ENCODE measurements at regions not wholly inside any gene's neighbourhood (a gene's known extent, or its start where the extent isn't known, plus 50 kb on each side); places are given as distances from the start of the nearest gene placed in this dataset.

- no peaks in the 10 kb centered on the region for H3K36me3 ChIP-seq (ENCODE audit: insufficient read depth, low read length)
- no peaks in the 10 kb centered on the region for H3K4me1 ChIP-seq (ENCODE audit: insufficient read depth, low read length)
- H3K27me3 ChIP-seq (ENCODE audit: insufficient read depth, low read length) = no peaks in the 10 kb centered on the region
- Mint-ChIP-seq H3K4me1 (ENCODE audit: low read depth, unreplicated experiment) (no peaks in the 10 kb centered on the region), H3K4me3 (ENCODE audit: unreplicated experiment) (no peak overlapping the region), H3K9me3 (ENCODE audit: unreplicated experiment) (no peaks in the 10 kb centered on the region), H3K27me3 (ENCODE audit: low read depth, unreplicated experiment) (peaks cover 8% of the 10 kb centered on the region), H3K27ac (ENCODE audit: unreplicated experiment) (no peak overlapping the region), H3K36me3 (ENCODE audit: low read depth, unreplicated experiment) (no peaks in the 10 kb centered on the region)
- FAIRE-seq = no peak
- H3K4me2 ChIP-seq (ENCODE audit: low read length) = no peak overlapping the region
- no peak overlapping the region for H3K4me3 ChIP-seq (ENCODE audit: insufficient read depth, low read depth, low read length)
- H3K79me2 ChIP-seq (ENCODE audit: insufficient read depth, low read length) = no peaks in the 10 kb centered on the region
- DNase-seq (ENCODE audit: low read depth) = no peak
- H4K20me1 ChIP-seq (ENCODE audit: insufficient read depth, low read length) = no peaks in the 10 kb centered on the region
- H3K27ac ChIP-seq (ENCODE audit: low read depth, low read length) = no peak overlapping the region
- no peak overlapping the region for H3K9ac ChIP-seq (ENCODE audit: low read length)
- no peak overlapping the region for H2AFZ ChIP-seq (ENCODE audit: low read depth, low read length)
- no peaks in the 10 kb centered on the region for H3K9me3 ChIP-seq (ENCODE audit: insufficient read depth, low read depth, low read length)
- no peak for TF ChIP-seq EZH2 (IDR thresholded peaks at IDR 0.05; ENCODE audit: insufficient read depth, low read length)
- no peak for TF ChIP-seq CTCF (IDR thresholded peaks at IDR 0.05; ENCODE audit: insufficient read depth, low read depth, low read length)
Observed at GRCh38 chr1:58211869-58212268, 334.7 kb downstream of the OMA1 start.

- Histone ChIP-seq H3K79me2 (ENCODE audit: insufficient read depth, low read length) (no peaks in the 10 kb centered on the region), H3K4me3 (ENCODE audit: insufficient read depth, low read depth, low read length) (no peak overlapping the region), H3K9ac (ENCODE audit: low read length) (no peak overlapping the region), H3K27ac (ENCODE audit: low read depth, low read length) (no peak overlapping the region), H3K4me2 (ENCODE audit: low read length) (no peak overlapping the region), H3K9me3 (ENCODE audit: insufficient read depth, low read depth, low read length) (no peaks in the 10 kb centered on the region), H3K36me3 (ENCODE audit: insufficient read depth, low read length) (no peaks in the 10 kb centered on the region), H3K27me3 (ENCODE audit: insufficient read depth, low read length) (no peaks in the 10 kb centered on the region), H2AFZ (ENCODE audit: low read depth, low read length) (no peak overlapping the region), H4K20me1 (ENCODE audit: insufficient read depth, low read length) (no peaks in the 10 kb centered on the region), H3K4me1 (ENCODE audit: insufficient read depth, low read length) (no peaks in the 10 kb centered on the region)
- DNase-seq (ENCODE audit: low read depth) (no peak), FAIRE-seq (no peak)
- Mint-ChIP-seq H3K4me3 (ENCODE audit: unreplicated experiment) (no peak overlapping the region), H3K36me3 (ENCODE audit: low read depth, unreplicated experiment) (no peaks in the 10 kb centered on the region), H3K27me3 (ENCODE audit: low read depth, unreplicated experiment) (peaks cover 8% of the 10 kb centered on the region), H3K4me1 (ENCODE audit: low read depth, unreplicated experiment) (no peaks in the 10 kb centered on the region), H3K27ac (ENCODE audit: unreplicated experiment) (no peak overlapping the region), H3K9me3 (ENCODE audit: unreplicated experiment) (no peaks in the 10 kb centered on the region)
- no peak for TF ChIP-seq EZH2 (IDR thresholded peaks at IDR 0.05; ENCODE audit: insufficient read depth, low read length)
Observed at GRCh38 chr1:58209575-58209974, 337.0 kb downstream of the OMA1 start.

GRCh38 chr1:58206749-58207148 lies 339.8 kb downstream of the OMA1 start:
- DNase-seq (ENCODE audit: low read depth) (no peak), FAIRE-seq (no peak)
- H3K4me2 ChIP-seq (ENCODE audit: low read length) = no peak overlapping the region
- H3K27me3 ChIP-seq (ENCODE audit: insufficient read depth, low read length) = no peaks in the 10 kb centered on the region
- H3K4me3 ChIP-seq (ENCODE audit: insufficient read depth, low read depth, low read length) = no peak overlapping the region
- H3K4me1 ChIP-seq (ENCODE audit: insufficient read depth, low read length) = no peaks in the 10 kb centered on the region
- Mint-ChIP-seq H3K4me1 (ENCODE audit: low read depth, unreplicated experiment) (no peaks in the 10 kb centered on the region), H3K27me3 (ENCODE audit: low read depth, unreplicated experiment) (peaks cover 3% of the 10 kb centered on the region), H3K27ac (ENCODE audit: unreplicated experiment) (no peak overlapping the region), H3K9me3 (ENCODE audit: unreplicated experiment) (no peaks in the 10 kb centered on the region), H3K4me3 (ENCODE audit: unreplicated experiment) (no peak overlapping the region), H3K36me3 (ENCODE audit: low read depth, unreplicated experiment) (no peaks in the 10 kb centered on the region)
- H3K27ac ChIP-seq (ENCODE audit: low read depth, low read length) = no peak overlapping the region
- H2AFZ ChIP-seq (ENCODE audit: low read depth, low read length) = no peak overlapping the region
- H3K36me3 ChIP-seq (ENCODE audit: insufficient read depth, low read length) = no peaks in the 10 kb centered on the region
- no peak overlapping the region for H3K9ac ChIP-seq (ENCODE audit: low read length)
- H3K79me2 ChIP-seq (ENCODE audit: insufficient read depth, low read length) = no peaks in the 10 kb centered on the region
- H4K20me1 ChIP-seq (ENCODE audit: insufficient read depth, low read length) = no peaks in the 10 kb centered on the region
- no peak for TF ChIP-seq CTCF (IDR thresholded peaks at IDR 0.05; ENCODE audit: insufficient read depth, low read depth, low read length)
- TF ChIP-seq EZH2 (IDR thresholded peaks at IDR 0.05; ENCODE audit: insufficient read depth, low read length) = no peak
- H3K9me3 ChIP-seq (ENCODE audit: insufficient read depth, low read depth, low read length) = no peaks in the 10 kb centered on the region

All from astrocyte (in vitro differentiated cells and primary cell).